Right ventricle myocardium inferior (tissue), 1 donor: ENCODE measurements at regions not wholly inside any gene's neighbourhood (a gene's known extent, or its start where the extent isn't known, plus 50 kb on each side); places are given as distances from the start of the nearest gene placed in this dataset.
"Not testable (repeated sequence)": the region's sequence is repeated elsewhere in the genome, so short reads cannot be mapped to it uniquely, and the experiment has no call there.

Source experiments
- ATAC-seq: fragments of 200-7000 bp; cut with Tn5 transposase; one replicate; pipeline ENCODE4 v1.9.1; 2020; ENCODE audit warnings: mild to moderate bottlenecking, moderate library complexity
- DNase-seq: peaks from one replicate; pipeline ENCODE4 v3.0.0; 2021; ENCODE audit errors: missing footprints
- intact Hi-C: fragments of 100-400 bp; cut with DNase I; formaldehyde crosslinking; loops from one replicate; pipeline ENCODE4 v1.11.0; 2022
- donor health status: DM: no; HTN: yes; CAD: no; lungs with severe emphysema.

GRCh38 chr16:61237884-61238485, 798.3 kb downstream of the CDH8 start:
- intact Hi-C loops: no loop called here
- DNase-seq (no peak), ATAC-seq (no peak)

DNA sequence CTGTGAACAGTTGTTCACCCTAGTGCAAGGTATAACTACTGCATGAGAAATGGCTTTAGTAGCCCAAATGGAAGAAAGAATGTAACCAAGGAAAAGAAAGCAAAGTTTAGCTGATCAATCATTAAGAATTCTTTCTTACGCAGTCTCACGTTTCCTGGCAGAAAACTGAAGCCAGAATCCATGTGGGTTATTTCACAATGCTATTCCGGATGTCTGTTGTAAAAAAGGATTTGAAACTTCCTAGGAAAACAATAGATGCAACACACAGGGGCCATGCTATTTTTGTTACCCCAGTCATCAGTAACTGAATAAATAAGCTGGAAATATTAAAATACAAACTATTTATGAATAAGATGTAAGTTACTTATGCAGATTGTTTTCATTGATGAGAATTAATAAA, 802.5 kb downstream of the CDH8 start:
- no peak for ATAC-seq
- intact Hi-C loops: no loop called here
- DNase-seq: no peak

GRCh38 chr16:61228371-61228770, 807.9 kb downstream of the CDH8 start:
- ATAC-seq: no peak
- intact Hi-C loops: no loop called here
- no peak for DNase-seq

DNA sequence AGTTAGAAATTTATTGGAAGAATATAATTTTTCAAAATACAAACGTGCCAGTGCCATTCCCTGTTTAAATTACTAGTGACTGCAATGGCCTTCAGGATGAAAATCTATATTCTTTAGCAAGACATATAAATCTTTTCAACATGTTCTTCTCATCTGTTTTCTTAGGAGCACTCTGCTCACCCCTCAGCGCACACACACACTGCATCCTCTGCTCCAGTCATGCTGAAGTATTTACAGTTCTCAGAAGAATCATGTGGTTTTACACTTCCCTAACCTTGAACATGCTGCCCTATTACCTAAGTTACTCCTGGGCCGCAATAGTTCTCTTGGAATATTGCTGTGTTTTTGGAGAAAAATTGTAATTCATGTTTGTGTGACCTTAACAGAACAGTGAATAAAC, 820.6 kb downstream of the CDH8 start:
- intact Hi-C loops: no loop called here
- DNase-seq (no peak), ATAC-seq (no peak)

DNA sequence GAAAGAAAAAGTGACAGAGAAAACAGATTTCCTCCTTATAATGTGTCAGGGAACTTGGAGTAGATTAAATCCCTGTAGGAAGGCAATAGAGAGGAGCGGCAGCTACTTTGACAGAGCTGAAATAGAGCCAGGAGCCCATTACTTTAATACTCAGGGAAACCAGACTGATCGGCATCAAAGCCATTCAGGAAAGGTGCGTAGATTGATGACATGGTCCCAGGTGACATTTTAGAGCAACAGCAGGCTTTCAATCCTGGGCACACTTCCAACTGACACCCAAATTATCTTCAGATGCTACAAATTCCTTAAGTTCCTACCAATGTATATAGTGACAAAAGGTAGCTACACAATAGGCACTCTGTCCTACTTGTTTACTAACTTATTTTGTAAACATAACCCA, 821.5 kb downstream of the CDH8 start:
- DNase-seq: no peak
- no peak for ATAC-seq
- intact Hi-C loops: no loop called here

DNA sequence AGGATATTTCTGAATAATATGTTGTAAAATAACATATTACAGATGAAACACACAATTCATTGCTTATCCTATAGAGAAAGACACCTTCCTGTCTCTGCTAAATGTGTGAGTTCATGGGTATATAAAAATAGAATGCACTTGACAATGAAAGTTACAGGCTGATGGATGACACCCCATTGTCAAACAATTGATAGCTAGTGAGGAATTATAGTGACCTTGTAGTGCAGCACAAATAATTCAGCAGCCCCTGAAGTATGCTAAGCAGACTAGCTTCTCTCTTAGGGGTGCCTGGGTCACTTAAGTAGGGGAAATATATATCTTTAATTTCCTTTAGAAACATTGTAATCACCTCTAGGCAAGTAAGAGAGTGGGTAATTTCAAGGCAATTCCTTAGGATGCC, 826.2 kb downstream of the CDH8 start:
- intact Hi-C loops: no loop called here
- DNase-seq (no peak), ATAC-seq (no peak)

DNA sequence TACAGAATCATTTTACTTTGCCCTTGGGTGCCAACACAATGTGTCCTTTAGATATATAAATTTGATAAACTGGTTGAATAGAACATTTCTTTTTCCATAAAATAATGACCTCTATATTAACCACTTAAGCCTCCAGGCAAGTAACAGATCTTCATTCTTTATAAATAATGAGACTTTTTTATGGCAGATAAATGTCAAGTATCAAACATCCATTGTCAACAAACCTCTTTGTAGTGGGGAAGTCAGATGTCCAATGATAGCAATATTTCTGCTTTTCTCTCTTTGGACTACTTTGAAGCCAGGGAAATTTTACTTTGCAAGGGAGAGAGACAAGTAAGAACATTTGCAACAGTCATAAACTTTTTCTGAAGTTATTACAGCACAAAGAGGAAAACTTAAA, 841.2 kb downstream of the CDH8 start:
- no peak for DNase-seq
- no peak for ATAC-seq
- intact Hi-C loops: no loop called here

DNA sequence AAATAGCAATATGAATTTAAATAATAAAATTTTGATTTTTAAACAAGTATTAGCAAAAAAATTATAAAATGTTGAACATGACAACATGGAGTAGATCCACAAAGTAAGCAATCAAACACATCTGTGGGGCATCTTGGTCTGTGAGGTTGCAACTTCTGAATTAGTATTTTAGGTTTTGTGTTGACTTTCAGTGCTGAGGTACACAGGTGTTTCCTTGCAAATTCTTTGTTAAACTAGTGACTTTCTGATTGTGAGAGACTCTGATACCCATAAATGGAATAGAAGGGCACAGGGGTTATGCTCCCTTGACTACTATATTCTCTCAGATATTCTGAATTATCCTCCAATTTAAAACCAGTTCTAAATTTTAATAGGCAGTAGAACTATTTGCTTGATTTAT, 841.7 kb downstream of the CDH8 start:
- DNase-seq (no peak), ATAC-seq (no peak)
- intact Hi-C loops: no loop called here

DNA sequence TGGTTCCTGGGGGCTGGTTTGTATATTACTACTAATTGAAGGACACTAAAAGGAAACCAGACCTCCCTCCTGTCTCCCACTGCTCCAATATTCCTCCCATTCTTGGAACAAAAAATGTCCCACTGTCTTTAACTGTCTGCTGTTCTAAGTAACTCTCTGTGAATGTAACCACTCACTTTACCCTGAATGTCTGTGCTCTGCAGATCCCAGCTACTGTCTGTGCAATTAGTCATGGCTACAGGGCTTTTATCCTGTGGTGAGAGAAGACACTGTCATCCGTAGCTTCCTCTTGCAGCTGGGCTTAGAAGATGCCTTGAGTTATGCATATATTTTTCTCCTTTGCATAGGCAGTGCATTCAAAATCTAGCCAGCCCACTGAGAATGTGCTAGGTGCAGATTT, 853.8 kb downstream of the CDH8 start:
- DNase-seq: no peak
- intact Hi-C loops: no loop called here
- no peak for ATAC-seq

DNA sequence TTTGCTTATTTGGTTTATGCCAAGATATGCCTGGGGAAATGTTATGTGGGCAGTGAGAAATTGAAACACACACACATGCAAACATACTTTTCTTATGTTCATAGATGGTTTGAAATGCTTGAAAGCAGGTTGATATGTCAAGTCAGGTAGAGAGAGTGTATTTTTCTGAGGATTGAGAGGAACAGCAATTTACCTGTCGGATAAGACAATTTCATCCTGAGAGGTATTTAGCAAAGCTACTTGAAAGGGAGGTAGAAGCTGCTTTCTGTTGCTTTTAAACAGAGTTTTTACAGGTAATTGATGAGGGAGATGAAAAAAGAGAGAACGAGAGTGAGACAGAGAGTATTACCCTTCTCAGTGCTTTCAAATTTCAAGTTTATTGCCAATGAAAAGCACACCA, 854.3 kb downstream of the CDH8 start:
- no peak for DNase-seq
- ATAC-seq: no peak
- intact Hi-C loops: no loop called here

GRCh38 chr16:61179561-61179960, 856.7 kb downstream of the CDH8 start:
- DNase-seq (no peak), ATAC-seq (no peak)
- intact Hi-C loops: no loop called here

GRCh38 chr16:61165797-61166196, 870.4 kb downstream of the CDH8 start:
- ATAC-seq: no peak
- DNase-seq: no peak
- intact Hi-C loops: no loop called here

DNA sequence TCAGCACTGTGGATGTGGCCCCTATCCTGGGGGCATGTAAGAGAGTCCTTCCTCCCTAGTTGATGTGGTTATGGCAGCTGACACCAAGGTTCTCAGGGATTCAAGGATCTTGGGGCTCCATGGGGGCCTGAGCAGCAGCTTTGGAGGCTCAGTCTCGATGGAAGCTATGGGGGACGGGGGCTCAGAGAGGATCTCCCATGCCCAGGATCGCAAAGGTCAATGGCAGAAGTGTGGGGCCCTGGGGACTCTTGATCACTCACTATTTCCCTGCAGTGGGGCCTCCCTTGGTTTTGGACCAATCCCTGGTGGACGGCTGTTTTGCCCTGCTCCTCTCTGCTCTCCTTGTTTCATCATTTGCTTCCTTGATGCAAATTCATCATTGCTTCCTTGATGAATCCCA, 885.9 kb downstream of the CDH8 start:
- ATAC-seq (no peak), DNase-seq (no peak)
- intact Hi-C loops: no loop called here

DNA sequence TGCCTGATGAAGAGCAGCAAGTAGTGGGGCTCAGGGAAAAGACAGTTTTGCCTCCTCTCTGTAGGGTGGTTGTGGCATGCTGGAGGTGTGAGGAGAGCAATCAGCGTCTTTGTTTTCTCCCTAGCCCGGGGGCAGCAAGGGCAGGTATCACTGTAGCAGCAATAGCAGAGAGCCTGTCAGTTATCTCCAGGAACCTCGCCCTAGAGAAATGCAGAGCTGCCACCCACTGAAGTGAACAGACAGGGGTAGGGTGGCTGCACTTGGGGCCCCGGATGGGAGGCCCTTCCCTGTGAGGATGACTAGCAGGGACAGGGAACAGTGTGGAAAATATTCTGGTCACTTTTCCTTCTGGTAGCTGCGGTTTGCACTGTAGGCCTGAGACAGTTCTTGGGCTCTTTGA, 886.5 kb downstream of the CDH8 start:
- ATAC-seq (no peak), DNase-seq (no peak)
- intact Hi-C loops: no loop called here

DNA sequence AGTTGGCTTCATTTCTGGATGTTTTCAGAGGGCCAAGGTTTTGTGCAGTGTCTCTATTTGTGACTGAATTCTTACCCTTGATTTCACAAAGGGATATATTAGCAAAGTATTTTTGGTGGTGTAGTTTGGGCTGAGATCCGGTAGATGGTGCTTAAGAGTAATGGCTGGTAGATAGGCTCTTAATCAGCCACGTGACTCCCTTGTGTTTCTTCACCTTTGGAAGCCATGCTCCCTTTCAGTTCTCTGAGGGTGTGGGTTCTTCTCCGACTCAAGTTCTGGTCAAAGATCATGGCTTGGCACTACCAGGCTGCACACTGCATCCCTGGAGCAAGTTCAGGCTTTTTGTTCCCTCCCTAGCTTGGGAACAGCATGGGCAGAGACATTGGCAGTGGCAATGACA, 887.3 kb downstream of the CDH8 start:
- DNase-seq: no peak
- intact Hi-C loops: no loop called here
- ATAC-seq: no peak

DNA sequence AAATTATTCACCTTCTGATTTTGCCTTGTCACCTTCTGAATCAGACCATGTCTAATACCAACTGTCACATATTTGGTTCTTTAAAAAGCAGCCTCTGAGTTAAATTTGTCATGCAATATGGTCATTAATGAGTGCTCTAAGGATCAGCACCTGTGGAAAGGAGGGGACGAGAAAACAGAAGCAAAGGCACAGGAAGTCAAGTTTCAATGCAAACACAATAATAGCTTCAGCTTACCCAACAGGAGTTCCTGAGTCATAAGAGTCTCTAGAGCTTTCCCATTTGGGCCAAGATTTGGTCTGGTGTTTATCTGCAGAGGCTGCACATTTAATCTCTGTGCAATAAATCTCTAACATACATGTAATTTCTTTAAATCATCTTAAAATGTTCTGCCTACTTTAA, 889.8 kb downstream of the CDH8 start:
- DNase-seq (no peak), ATAC-seq (no peak)
- intact Hi-C loops: no loop called here

- DNase-seq (no peak), ATAC-seq (no peak)
- intact Hi-C loops: no loop called here
Measured at GRCh38 chr16:61131447-61131846, 904.8 kb downstream of the CDH8 start.

DNA sequence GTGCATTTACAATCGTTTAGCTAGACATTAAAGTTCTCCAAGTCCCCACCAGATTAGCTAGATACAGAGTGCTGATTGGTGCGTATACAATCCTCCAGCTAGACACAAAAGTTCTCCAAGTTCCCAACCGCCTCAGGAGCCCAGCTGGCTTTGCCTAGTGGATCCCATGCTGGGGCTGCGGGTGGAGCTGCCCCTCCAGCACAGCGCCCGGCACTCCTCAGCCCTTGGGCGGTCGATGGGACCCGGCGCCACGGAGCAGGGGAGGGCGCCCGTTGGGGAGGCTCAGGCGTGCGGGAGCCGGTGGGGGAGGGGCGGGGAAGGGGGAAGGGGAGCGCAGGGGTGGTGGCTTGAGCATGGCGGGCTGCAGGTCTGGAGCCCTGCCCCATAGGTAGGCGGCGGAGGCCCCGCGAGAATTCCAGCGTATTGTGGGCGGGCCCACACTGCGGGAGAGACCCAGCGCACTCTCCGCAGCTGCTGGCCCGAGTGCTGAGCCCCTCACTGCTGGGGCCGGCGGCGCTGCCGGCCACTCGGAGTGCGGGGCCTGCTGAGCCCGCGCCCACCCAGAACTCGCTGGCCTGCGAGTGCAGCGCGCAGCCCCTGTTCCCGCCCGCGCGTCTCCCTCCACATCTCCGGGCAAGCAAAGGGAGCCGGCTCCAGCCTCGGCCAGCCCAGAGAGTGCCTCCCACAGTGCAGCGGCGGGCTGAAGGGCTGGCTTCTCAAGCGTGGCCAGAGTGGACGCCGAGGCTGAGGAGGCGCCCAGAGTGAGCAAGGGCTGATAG, 907.5 kb downstream of the CDH8 start:
- intact Hi-C loops: no loop called here
- ATAC-seq (no peak), DNase-seq (no peak)

DNA sequence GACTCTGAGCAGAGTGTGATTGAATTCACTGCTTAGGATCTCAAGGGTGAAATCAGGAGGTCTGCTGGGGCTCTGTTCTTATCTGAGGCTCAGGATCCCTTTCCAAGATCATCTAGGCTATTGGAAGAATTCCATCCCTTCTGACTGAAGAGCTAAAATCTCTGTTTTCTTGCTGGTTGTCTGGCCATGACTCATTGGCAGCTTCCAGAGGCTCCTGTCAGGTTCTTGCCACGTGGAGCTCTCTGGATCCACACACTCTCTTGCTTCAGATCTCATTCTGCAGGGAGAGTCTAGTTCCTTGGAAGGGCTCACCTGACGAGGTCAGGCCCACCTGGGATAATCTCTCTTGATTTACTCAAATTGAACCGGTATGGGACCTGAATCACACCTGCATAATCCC, 930.7 kb downstream of the CDH8 start:
- ATAC-seq (no peak), DNase-seq (no peak)
- intact Hi-C loops: no loop called here

GRCh38 chr16:61098505-61098904, 937.7 kb downstream of the CDH8 start:
- ATAC-seq (no peak), DNase-seq (no peak)
- intact Hi-C loops: no loop called here

GRCh38 chr16:61091300-61091699, 944.9 kb downstream of the CDH8 start:
- intact Hi-C loops, ATAC-seq: not testable (repeated sequence)

More at GRCh38 chr16:61091300-61091699, 944.9 kb downstream of the CDH8 start:
- DNase-seq: not testable (repeated sequence)
